A673 (cell line): ENCODE measurements at regions not wholly inside any gene's neighbourhood (a gene's known extent, or its start where the extent isn't known, plus 50 kb on each side); places are given as distances from the start of the nearest gene placed in this dataset.

Source experiments
- BruUV-seq: library from RNA; stranded (reverse); fragments of 400-500 nt; replicated peaks from 2 replicates; lab custom pipeline; 2021; lab: Mats Ljungman, UMichigan
- CTCF ChIA-PET: fragments of 300-600 bp; sonication (Branson Sonifier 250); formaldehyde crosslinking; loops from one replicate; lab custom pipeline; 2022; ENCODE audit warnings: antibody characterized with exemption; lab: Charles Lee
- POLR2A ChIA-PET: fragments of 300-600 bp; sonication (Branson Sonifier 250); formaldehyde crosslinking; loops from one replicate; lab custom pipeline; 2022; ENCODE audit warnings: antibody characterized with exemption; ENCODE audit not compliant: low non-redundant PET; lab: Charles Lee
- DNase-seq: peaks from one replicate; pipeline ENCODE4 v3.0.0-alpha.2; 2015; ENCODE audit warnings: low spot score
- H3K27ac ChIP-seq: fragments of 200-600 bp; sonication (generic); 2 replicates; pipeline ENCODE4 v1.5.1; 2016; ENCODE audit warnings: mixed run types, low read depth, mild to moderate bottlenecking, mixed read lengths, antibody characterized with exemption, low read length; ENCODE audit not compliant: poor library complexity, severe bottlenecking
- H3K27me3 ChIP-seq: fragments of 200-600 bp; sonication (generic); replicated peaks from 2 replicates; pipeline ENCODE4 v1.6.1; 2017; ENCODE audit warnings: mixed run types, low read depth, mild to moderate bottlenecking, mixed read lengths, antibody characterized with exemption, low read length; ENCODE audit not compliant: insufficient read depth, poor library complexity
- H3K36me3 ChIP-seq: fragments of 200-600 bp; sonication (generic); 2 replicates; pipeline ENCODE4 v1.6.1; 2016; ENCODE audit warnings: mixed run types, mild to moderate bottlenecking, mixed read lengths, antibody characterized with exemption, low read length; ENCODE audit not compliant: insufficient read depth, poor library complexity, severe bottlenecking
- H3K4me1 ChIP-seq: fragments of 200-600 bp; sonication (generic); 2 replicates; pipeline ENCODE4 v1.6.1; 2017; ENCODE audit warnings: mixed run types, mild to moderate bottlenecking, mixed read lengths, antibody characterized with exemption, low read length; ENCODE audit not compliant: insufficient read depth, poor library complexity, severe bottlenecking
- H3K4me3 ChIP-seq: fragments of 200-600 bp; sonication (generic); 2 replicates; pipeline ENCODE4 v1.5.1; 2016; ENCODE audit warnings: low read depth, mixed run types, mild to moderate bottlenecking, mixed read lengths, low read length; ENCODE audit not compliant: poor library complexity, severe bottlenecking
- H3K9me3 ChIP-seq: fragments of 200-600 bp; sonication (generic); 2 replicates; pipeline ENCODE4 v1.6.1; 2016; ENCODE audit warnings: mixed run types, low read depth, mild to moderate bottlenecking, mixed read lengths, antibody characterized with exemption, low read length; ENCODE audit not compliant: poor library complexity, severe bottlenecking
- CTCF ChIP-seq: fragments of 300-800, 200-600 bp; sonication (generic); conservative IDR thresholded peaks from 2 replicates; pipeline ENCODE4 v1.5.1; 2017; ENCODE audit warnings: low read depth, mild to moderate bottlenecking, antibody characterized with exemption, low read length, moderate library complexity, mixed read lengths
- EZH2 ChIP-seq: fragments of 200-600 bp; sonication (generic); IDR thresholded peaks from 2 replicates; pipeline ENCODE4 v1.6.1; 2017; ENCODE audit warnings: borderline replicate concordance, low read depth, mild to moderate bottlenecking, mixed read lengths, antibody characterized with exemption, low read length; ENCODE audit not compliant: poor library complexity, severe bottlenecking
- intact Hi-C: fragments of 100-400 bp; cut with micrococcal nuclease; formaldehyde crosslinking; loops from one replicate; pipeline ENCODE4 v1.10.0; 2022; ENCODE audit not compliant: unreplicated experiment

GRCh38 chr6:22106961-22107360, 189.9 kb downstream of the PRL start:
- TF ChIP-seq CTCF (no peak), EZH2 (no peak)
- no peaks in the 10 kb centered on the region for H3K4me1 ChIP-seq
- intact Hi-C loops, result no loop called here
- no peak overlapping the region for H3K4me3 ChIP-seq
- CTCF ChIA-PET, result no interaction called here
- H3K27me3 ChIP-seq, result no peaks in the 10 kb centered on the region
- POLR2A ChIA-PET, result no interaction called here
- no peaks in the 10 kb centered on the region for H3K36me3 ChIP-seq
- BruUV-seq, result no TSS peak
- H3K27ac ChIP-seq, result no peak overlapping the region
- DNase-seq, result no peak
- no peaks in the 10 kb centered on the region for H3K9me3 ChIP-seq

- TF ChIP-seq CTCF (no peak), EZH2 (no peak)
- BruUV-seq, result no TSS peak
- H3K27me3 ChIP-seq, result no peaks in the 10 kb centered on the region
- no peak overlapping the region for H3K4me3 ChIP-seq
- DNase-seq, result no peak
- CTCF ChIA-PET, result no interaction called here
- H3K27ac ChIP-seq, result no peak overlapping the region
- intact Hi-C loops, result no loop called here
- no peaks in the 10 kb centered on the region for H3K9me3 ChIP-seq
- POLR2A ChIA-PET, result no interaction called here
- H3K4me1 ChIP-seq, result no peaks in the 10 kb centered on the region
- H3K36me3 ChIP-seq, result no peaks in the 10 kb centered on the region
Measured at GRCh38 chr6:22108199-22108598, 188.6 kb downstream of the PRL start.

GRCh38 chr6:22110061-22110460, 186.8 kb downstream of the PRL start:
- BruUV-seq, result no TSS peak
- H3K4me3 ChIP-seq, result no peak overlapping the region
- TF ChIP-seq CTCF (no peak), EZH2 (no peak)

More at GRCh38 chr6:22110061-22110460, 186.8 kb downstream of the PRL start:
- Histone ChIP-seq H3K27ac (no peak overlapping the region), H3K4me1 (no peaks in the 10 kb centered on the region), H3K27me3 (no peaks in the 10 kb centered on the region), H3K9me3 (no peaks in the 10 kb centered on the region), H3K36me3 (no peaks in the 10 kb centered on the region)
- POLR2A ChIA-PET, result no interaction called here
- DNase-seq, result no peak
- CTCF ChIA-PET, result no interaction called here
- intact Hi-C loops, result no loop called here
